ENCODE measurements at regions not wholly inside any gene's neighbourhood (a gene's known extent, or its start where the extent isn't known, plus 50 kb on each side); places are given as distances from the start of the nearest gene placed in this dataset.

DNA sequence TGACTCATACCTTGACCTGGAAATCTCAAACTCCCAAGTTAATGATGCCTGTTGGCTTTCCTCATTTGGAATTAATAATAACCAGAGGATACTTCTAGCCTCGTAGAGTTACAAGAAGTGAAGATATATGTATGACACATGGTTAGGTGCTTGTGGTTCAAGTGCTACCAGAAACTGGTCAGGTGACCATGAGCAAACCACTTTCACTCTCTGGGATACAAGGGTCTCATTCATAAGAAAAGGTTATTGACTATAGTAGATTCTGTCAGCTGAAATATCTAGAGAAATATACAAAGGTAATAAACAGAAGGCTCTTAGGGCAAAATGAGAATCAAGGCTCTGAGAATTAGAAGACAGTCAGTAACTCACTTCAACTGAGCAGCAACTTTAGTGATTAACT is 233.3 kb downstream of the KCNA4 start:
- TF ChIP-seq EZH2 (IDR thresholded peaks at IDR 0.05) (no peak), POLR2AphosphoS5 (IDR thresholded peaks at IDR 0.05; ENCODE audit: borderline replicate concordance, low read depth, low read length) (no peak), FOXP2 (optimal IDR thresholded peaks at IDR 0.05; ENCODE audit: control extremely low read depth, extremely low read length, insufficient read depth) (no peak)
